Stimulated activated effector memory CD8-positive, alpha-beta T cell treated with anti-CD3 and anti-CD28 coated beads, Interleukin-12 subunit alpha, Interleukin-12 subunit beta, amount 100 ng/mL, for 72 hours (primary cell): ENCODE measurements at regions not wholly inside any gene's neighbourhood (a gene's known extent, or its start where the extent isn't known, plus 50 kb on each side); places are given as distances from the start of the nearest gene placed in this dataset.

ENCODE experiments used
- ATAC-seq: fragments of 150-1000 bp; cut with Tn5 transposase; 2 replicates; pipeline ENCODE4 v1.10.0; 2021
- DNase-seq, 2 donors: peaks; one replicate each; pipeline ENCODE4 v3.0.0; 2021 to 2022; ENCODE audit warnings: low spot score in 2 of 2
- H3K27ac Mint-ChIP-seq: one replicate; pipeline ENCODE4 v1.8.0; 2022; ENCODE audit warnings: mild to moderate bottlenecking, mixed read lengths
- H3K36me3 Mint-ChIP-seq: one replicate; pipeline ENCODE4 v1.8.0; 2022; ENCODE audit warnings: mild to moderate bottlenecking, mixed read lengths
- H3K4me1 Mint-ChIP-seq: one replicate; pipeline ENCODE4 v1.8.0; 2022; ENCODE audit warnings: mixed read lengths
- H3K4me3 Mint-ChIP-seq: one replicate; pipeline ENCODE4 v1.8.0; 2022; ENCODE audit warnings: mild to moderate bottlenecking, mixed read lengths
- H3K9me3 Mint-ChIP-seq: one replicate; pipeline ENCODE4 v1.8.0; 2022; ENCODE audit warnings: mixed read lengths

GRCh38 chr11:95517453-95517852, 272.1 kb downstream of the FAM76B start:
- ATAC-seq, result no peak
- DNase-seq, result no peak
- no peaks in the 10 kb centered on the region for H3K9me3 Mint-ChIP-seq

GRCh38 chr11:95516786-95517185, 272.8 kb downstream of the FAM76B start:
- Mint-ChIP-seq H3K4me3 (no peak overlapping the region), H3K36me3 (no peaks in the 10 kb centered on the region), H3K9me3 (no peaks in the 10 kb centered on the region), H3K4me1 (no peaks in the 10 kb centered on the region), H3K27ac (no peak overlapping the region)
- DNase-seq, result no peak
- ATAC-seq, result peak; percentile 49

More at GRCh38 chr11:95517453-95517852, 272.1 kb downstream of the FAM76B start:
- no peaks in the 10 kb centered on the region for H3K4me1 Mint-ChIP-seq
- H3K36me3 Mint-ChIP-seq, result no peaks in the 10 kb centered on the region
- no peak overlapping the region for H3K4me3 Mint-ChIP-seq
- H3K27ac Mint-ChIP-seq, result no peak overlapping the region

- Mint-ChIP-seq H3K4me3 (no peak overlapping the region), H3K36me3 (no peaks in the 10 kb centered on the region), H3K9me3 (no peaks in the 10 kb centered on the region), H3K4me1 (no peaks in the 10 kb centered on the region), H3K27ac (no peak overlapping the region)
- ATAC-seq (no peak), DNase-seq (no peak)
Observed at GRCh38 chr11:95516175-95516574, 273.4 kb downstream of the FAM76B start.

- Mint-ChIP-seq H3K27ac (no peak overlapping the region), H3K36me3 (no peaks in the 10 kb centered on the region), H3K4me1 (no peaks in the 10 kb centered on the region), H3K4me3 (no peak overlapping the region), H3K9me3 (no peaks in the 10 kb centered on the region)
- DNase-seq (no peak), ATAC-seq (no peak)
Observed at GRCh38 chr11:95515371-95515770, 274.2 kb downstream of the FAM76B start.

- no peak overlapping the region for H3K27ac Mint-ChIP-seq
- H3K36me3 Mint-ChIP-seq, result no peaks in the 10 kb centered on the region
- no peaks in the 10 kb centered on the region for H3K9me3 Mint-ChIP-seq
- no peaks in the 10 kb centered on the region for H3K4me1 Mint-ChIP-seq
- H3K4me3 Mint-ChIP-seq, result no peak overlapping the region
- ATAC-seq (no peak), DNase-seq (no peak)
Observed at GRCh38 chr11:95514416-95515110, 275.0 kb downstream of the FAM76B start.

GRCh38 chr11:95512682-95513081, 276.9 kb downstream of the FAM76B start:
- no peaks in the 10 kb centered on the region for H3K36me3 Mint-ChIP-seq
- ATAC-seq, result no peak
- no peaks in the 10 kb centered on the region for H3K9me3 Mint-ChIP-seq
- H3K27ac Mint-ChIP-seq, result no peak overlapping the region
- no peaks in the 10 kb centered on the region for H3K4me1 Mint-ChIP-seq
- no peak for DNase-seq
- H3K4me3 Mint-ChIP-seq, result no peak overlapping the region

- Mint-ChIP-seq H3K4me3 (no peak overlapping the region), H3K9me3 (no peaks in the 10 kb centered on the region), H3K27ac (no peak overlapping the region), H3K4me1 (no peaks in the 10 kb centered on the region), H3K36me3 (no peaks in the 10 kb centered on the region)
- ATAC-seq (no peak), DNase-seq (no peak)
Observed at GRCh38 chr11:95512177-95512576, 277.4 kb downstream of the FAM76B start.

GRCh38 chr11:95508219-95508890, 277.4 kb upstream of the SESN3 start:
- DNase-seq (no peak), ATAC-seq (no peak)
- H3K36me3 Mint-ChIP-seq, result no peaks in the 10 kb centered on the region
- H3K9me3 Mint-ChIP-seq, result no peaks in the 10 kb centered on the region
- no peak overlapping the region for H3K27ac Mint-ChIP-seq
- H3K4me1 Mint-ChIP-seq, result no peaks in the 10 kb centered on the region
- no peak overlapping the region for H3K4me3 Mint-ChIP-seq

GRCh38 chr11:95507794-95508193, 276.8 kb upstream of the SESN3 start:
- Mint-ChIP-seq H3K27ac (no peak overlapping the region), H3K36me3 (no peaks in the 10 kb centered on the region), H3K9me3 (no peaks in the 10 kb centered on the region), H3K4me1 (no peaks in the 10 kb centered on the region), H3K4me3 (no peak overlapping the region)
- ATAC-seq, result peak; percentile 37
- DNase-seq, result no peak

GRCh38 chr11:95506777-95507176, 275.8 kb upstream of the SESN3 start:
- DNase-seq (no peak), ATAC-seq (no peak)
- no peak overlapping the region for H3K27ac Mint-ChIP-seq

GRCh38 chr11:95505927-95506426, 275.0 kb upstream of the SESN3 start:
- no peaks in the 10 kb centered on the region for H3K4me1 Mint-ChIP-seq
- H3K36me3 Mint-ChIP-seq, result no peaks in the 10 kb centered on the region
- DNase-seq, result no peak
- H3K27ac Mint-ChIP-seq, result no peak overlapping the region
- H3K4me3 Mint-ChIP-seq, result no peak overlapping the region
- no peaks in the 10 kb centered on the region for H3K9me3 Mint-ChIP-seq
- ATAC-seq, result no peak

More at GRCh38 chr11:95506777-95507176, 275.8 kb upstream of the SESN3 start:
- Mint-ChIP-seq H3K9me3 (no peaks in the 10 kb centered on the region), H3K4me3 (no peak overlapping the region), H3K4me1 (no peaks in the 10 kb centered on the region), H3K36me3 (no peaks in the 10 kb centered on the region)

- ATAC-seq, result no peak
- Mint-ChIP-seq H3K27ac (no peak overlapping the region), H3K4me1 (no peaks in the 10 kb centered on the region), H3K9me3 (no peaks in the 10 kb centered on the region), H3K36me3 (no peaks in the 10 kb centered on the region), H3K4me3 (no peak overlapping the region)
- DNase-seq, result no peak
Observed at GRCh38 chr11:95503047-95503446, 272.0 kb upstream of the SESN3 start.

- H3K27ac Mint-ChIP-seq, result no peak overlapping the region
- no peaks in the 10 kb centered on the region for H3K9me3 Mint-ChIP-seq
- no peaks in the 10 kb centered on the region for H3K36me3 Mint-ChIP-seq
- DNase-seq (no peak), ATAC-seq (no peak)
- no peak overlapping the region for H3K4me3 Mint-ChIP-seq
- no peaks in the 10 kb centered on the region for H3K4me1 Mint-ChIP-seq
Observed at GRCh38 chr11:95502522-95502921, 271.5 kb upstream of the SESN3 start.

GRCh38 chr11:95501761-95502266, 270.8 kb upstream of the SESN3 start:
- H3K9me3 Mint-ChIP-seq, result no peaks in the 10 kb centered on the region
- H3K4me3 Mint-ChIP-seq, result no peak overlapping the region
- no peaks in the 10 kb centered on the region for H3K36me3 Mint-ChIP-seq
- H3K27ac Mint-ChIP-seq, result no peak overlapping the region
- H3K4me1 Mint-ChIP-seq, result no peaks in the 10 kb centered on the region
- DNase-seq (no peak), ATAC-seq (peak; percentile 19)

GRCh38 chr11:95500466-95500865, 269.5 kb upstream of the SESN3 start:
- Mint-ChIP-seq H3K36me3 (no peaks in the 10 kb centered on the region), H3K9me3 (no peaks in the 10 kb centered on the region), H3K4me1 (no peaks in the 10 kb centered on the region), H3K4me3 (no peak overlapping the region), H3K27ac (no peak overlapping the region)
- DNase-seq, result no peak
- no peak for ATAC-seq
